ENCODE measurements at regions not wholly inside any gene's neighbourhood (a gene's known extent, or its start where the extent isn't known, plus 50 kb on each side); places are given as distances from the start of the nearest gene placed in this dataset.
"Not testable (repeated sequence)": the region's sequence is repeated elsewhere in the genome, so short reads cannot be mapped to it uniquely, and the experiment has no call there.

DNA sequence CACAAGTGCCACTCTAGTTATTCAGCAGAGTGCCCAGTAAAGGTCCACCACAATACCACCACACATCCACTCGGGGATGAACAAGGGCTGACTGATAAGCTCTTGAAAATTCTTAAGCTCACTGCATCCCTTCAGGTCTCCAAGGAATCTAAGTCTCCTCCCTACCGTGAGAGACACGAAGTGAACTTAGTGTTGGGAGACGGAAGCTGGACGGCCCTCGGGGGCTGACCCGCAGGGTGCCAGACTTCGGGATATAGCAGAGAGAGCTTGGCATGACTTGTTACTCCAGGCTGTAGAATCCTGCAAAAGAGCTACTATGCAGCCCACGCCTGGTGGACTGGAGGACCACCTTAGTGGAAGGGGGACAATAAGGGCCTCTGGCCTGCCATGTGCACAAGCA, 75.1 kb downstream of the LYZL1 start:
- not testable (repeated sequence) for DNase-seq (ENCODE audit: low read depth)

DNA sequence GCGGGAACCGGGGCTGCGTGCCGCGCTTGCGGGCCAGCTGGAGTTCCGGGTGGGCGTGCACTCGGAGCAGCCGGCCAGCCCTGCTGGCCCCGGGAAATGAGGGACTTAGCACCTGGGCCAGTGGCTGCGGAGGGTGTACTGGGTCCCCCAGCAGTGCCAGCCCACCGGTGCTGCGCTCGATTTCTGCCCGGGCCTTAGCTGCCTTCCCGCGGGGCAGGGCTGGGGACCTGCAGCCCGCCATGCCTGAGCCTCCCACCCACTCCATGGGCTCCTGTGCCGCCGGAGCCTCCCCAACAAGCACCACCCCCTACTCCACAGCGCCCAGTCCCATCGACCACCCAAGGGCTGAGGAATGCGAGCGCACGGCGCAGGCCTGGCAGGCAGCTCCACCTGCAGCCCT, 77.3 kb downstream of the LYZL1 start:
- DNase-seq (ENCODE audit: low read depth) = not testable (repeated sequence)

DNA sequence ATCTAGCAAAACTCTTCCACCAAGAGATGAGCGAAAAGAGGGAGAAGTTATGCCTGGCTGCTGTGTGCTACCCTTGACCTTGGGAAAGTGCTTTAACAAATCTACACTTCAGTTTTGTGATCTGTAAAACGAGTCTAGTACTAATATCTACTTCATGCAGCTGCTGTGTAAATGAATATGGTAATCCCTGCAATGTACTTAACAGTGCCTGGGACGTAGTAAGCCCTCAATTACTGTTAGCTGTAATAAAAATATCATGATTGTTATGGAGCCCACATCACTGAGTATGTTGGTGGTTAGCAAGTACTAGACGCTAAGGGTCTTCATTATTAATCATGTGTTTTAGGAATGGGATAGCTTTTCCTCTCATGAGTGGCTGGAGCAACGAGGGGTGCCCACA, 80.5 kb downstream of the LYZL1 start:
- no peak for DNase-seq (ENCODE audit: low read depth)

DNA sequence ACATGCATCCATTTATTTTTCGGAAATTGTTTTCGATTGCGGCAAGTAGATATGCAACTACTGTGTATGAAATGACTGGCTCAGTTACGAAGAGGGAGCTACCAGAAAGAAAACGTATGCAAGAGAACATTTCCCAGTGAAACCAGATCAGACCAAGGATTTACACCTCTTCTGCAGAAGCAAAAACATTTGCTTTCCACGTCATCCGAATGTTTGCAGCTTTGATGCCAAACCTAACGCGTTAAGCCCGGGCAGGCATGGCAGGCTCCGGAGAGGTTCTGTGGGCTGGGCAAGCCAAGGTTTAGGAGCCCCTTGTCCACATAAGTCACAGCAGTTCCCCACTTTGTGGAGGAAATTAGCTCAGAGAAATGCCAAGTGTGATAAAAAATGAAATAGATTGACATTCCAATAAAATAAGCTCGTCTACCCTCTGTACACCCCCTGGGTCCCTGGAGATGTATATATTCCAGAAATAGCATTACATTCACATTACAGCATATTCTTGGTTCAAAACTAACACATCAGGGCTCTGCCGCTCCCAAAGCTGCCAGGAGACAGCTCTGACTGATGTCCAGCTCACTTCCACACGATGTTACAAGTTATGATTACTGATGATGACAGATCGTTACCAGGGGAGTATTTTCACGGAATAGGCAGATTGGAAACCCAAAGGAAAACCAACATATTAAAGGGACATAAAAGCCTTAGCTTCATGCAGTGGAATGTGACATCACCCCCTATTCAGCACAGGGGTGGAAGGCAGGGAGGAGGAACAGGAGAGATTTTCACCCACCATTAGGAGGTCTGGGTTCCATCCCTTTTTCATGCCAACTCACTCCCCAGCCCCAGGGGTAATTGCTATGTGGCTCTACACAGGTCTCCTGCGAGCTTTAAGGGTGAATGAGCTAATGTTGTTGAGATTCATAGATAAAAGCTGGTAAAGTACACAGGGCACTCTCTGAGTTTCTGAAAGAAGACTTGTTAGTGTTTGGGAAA, 81.5 kb downstream of the LYZL1 start:
- DNase-seq (ENCODE audit: low read depth) = peak; percentile 50

DNA sequence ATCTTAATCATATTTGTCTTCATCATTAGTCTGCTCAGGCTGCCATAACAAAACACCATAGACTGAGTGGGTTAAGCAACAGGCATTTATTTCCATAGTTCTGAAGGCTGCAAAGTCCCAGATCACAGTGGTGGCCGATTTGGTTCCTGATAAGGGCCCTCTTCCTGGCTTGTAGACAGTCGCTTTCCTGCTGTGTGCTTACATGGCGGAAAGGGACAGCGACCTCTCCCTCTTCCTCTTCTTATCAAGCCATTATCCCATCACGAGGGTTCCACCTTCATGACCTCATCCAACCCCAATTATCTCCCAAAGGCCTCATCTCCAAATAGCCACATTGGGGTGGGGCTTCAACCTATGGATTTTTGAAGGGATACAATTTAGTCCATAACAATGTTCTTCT, 84.0 kb downstream of the LYZL1 start:
- no peak for DNase-seq (ENCODE audit: low read depth)

DNA sequence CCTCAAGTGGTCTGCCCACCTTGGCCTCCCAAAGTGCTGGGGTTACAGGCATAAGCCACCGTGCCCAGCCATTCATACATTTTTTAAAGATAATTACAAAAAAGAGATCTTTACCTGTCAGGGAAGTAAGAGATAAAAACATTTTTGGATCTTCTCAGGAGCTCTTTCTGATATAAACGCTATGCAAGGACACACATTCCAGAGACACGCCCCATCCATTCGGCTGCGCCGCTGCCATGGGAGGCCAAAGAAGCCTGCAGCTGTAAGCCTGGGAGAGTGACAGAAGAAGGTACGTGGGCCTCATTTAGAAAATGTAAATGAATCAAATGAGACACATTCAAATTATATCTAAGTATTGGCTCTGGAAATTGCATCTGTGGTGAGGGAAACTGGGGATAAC, 85.3 kb downstream of the LYZL1 start:
- no peak for DNase-seq (ENCODE audit: low read depth)

DNA sequence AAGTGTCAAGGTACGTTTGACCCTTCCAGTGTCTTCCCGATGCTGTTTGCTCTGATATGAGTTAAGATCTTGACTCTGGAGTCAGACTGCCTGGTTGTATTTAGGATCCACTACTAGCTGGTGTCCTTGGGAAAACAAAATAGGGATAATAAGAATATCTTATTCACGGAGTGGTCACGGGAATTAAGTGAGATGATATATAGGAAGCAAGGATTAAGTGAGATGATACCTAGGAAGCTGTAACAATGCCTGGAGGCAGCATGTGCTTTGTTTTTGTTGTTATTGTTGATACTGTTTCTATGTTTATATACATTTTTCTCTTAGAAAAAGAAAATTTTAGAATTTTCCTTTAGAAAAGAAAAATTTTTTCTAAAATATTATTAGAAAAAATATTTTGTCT, 87.0 kb downstream of the LYZL1 start:
- DNase-seq (ENCODE audit: low read depth) = no peak

DNA sequence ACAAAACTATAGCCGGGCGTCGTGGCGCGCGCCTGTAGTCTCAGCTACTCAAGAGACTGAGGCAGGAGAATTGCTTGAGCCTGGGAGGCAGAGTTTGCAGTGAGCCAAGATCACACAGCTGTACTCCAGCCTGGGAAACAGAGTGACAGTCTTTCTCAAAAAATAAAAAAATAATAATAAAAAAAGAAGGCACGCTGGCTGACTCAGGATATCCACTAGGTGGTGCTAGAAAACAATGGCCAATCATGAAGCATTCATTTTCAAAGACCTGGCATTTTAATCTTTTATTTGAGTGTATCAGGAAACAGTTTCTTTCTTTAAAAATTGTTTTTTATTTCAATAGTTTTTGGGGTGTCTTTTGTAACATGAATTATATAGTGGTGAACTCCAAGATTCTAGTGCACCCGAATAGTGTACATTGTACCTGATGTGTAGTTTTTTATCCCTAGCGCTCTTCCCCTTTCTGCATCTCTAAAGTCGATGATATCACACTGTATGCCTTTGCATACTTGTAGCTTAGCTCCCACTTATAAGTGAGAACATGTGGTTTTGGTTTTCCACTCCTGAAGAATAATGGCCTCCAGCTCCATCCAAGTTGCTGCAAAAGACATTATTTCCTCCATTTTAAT, 88.6 kb downstream of the LYZL1 start:
- peak; percentile 41 for DNase-seq (ENCODE audit: low read depth)

DNA sequence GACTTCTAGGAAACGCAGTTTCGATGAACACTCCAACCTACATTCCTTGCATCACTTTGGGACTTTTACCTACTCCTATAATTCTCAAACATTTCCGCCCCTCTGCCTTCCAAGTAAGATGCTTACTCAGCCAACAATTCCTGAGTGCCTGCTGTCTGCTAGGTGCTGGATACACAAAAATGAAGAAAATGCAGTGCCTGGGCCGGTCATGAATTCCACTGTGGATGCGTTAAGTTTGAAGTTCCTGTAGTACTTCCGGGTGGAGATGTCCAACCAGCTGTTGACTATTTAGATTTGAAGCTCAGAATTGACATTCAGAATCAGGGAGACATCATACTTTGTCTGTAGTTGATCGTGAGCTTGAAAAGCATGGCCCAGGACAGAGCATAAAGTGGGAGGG, 89.2 kb downstream of the LYZL1 start:
- no peak for DNase-seq (ENCODE audit: low read depth)

DNA sequence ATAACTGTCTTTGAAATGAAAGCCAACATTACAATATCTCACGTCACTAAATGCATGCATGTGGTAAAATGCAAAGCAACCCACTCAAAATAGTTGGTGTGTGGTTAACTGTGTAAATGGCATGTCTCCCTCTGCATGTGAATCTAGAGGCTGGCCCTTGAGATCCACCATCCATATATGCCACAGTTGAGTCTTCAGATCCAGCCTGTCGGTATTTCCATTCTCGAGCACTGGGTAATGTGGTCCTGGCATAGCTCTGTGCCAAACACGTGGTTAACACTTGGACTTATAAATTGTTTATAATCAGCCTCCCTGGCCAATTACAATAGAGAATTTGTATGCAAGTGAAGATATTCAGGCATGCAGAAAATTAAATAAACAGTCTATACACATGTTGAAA, 90.3 kb downstream of the LYZL1 start:
- DNase-seq (ENCODE audit: low read depth) = no peak

DNA sequence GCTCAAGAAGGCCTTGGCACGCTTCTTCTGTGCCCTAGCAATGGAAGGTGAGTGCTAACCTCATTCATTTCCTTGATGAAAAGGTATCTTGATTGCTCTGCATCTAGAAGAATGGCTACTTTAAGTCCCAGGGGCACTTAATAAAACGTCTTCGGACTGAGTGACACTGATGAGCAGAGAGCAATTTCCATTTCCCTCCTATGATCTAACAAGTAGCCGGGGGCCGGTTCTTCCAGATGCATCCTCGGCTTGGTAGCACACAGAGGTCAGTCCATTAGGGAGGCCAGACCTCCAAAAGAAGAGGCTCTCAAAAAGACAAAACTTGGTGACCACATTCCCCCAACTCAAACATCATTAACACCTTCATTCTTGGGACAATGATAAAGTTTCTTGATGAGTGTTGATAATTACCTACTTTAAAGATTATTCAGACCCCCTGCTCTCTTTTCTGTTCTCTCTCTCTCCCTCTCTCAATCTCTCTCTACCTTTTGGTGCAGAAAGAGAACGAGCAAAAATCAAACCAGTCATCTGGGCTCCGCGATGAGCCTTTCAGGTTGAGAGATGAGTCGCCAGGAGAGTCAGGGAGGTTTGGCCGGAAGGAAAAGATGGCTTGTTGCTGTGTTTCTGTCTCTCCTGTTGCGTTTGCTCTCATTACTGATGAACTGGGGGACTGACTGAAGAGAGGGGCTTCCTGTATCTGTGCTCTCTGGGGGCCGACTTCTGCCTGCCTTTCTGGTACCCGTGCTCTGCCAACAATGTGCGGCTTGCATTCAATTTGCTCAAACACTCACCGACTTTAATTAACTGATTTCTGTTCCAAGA, 91.1 kb downstream of the LYZL1 start:
- DNase-seq (ENCODE audit: low read depth) = not testable (repeated sequence)

DNA sequence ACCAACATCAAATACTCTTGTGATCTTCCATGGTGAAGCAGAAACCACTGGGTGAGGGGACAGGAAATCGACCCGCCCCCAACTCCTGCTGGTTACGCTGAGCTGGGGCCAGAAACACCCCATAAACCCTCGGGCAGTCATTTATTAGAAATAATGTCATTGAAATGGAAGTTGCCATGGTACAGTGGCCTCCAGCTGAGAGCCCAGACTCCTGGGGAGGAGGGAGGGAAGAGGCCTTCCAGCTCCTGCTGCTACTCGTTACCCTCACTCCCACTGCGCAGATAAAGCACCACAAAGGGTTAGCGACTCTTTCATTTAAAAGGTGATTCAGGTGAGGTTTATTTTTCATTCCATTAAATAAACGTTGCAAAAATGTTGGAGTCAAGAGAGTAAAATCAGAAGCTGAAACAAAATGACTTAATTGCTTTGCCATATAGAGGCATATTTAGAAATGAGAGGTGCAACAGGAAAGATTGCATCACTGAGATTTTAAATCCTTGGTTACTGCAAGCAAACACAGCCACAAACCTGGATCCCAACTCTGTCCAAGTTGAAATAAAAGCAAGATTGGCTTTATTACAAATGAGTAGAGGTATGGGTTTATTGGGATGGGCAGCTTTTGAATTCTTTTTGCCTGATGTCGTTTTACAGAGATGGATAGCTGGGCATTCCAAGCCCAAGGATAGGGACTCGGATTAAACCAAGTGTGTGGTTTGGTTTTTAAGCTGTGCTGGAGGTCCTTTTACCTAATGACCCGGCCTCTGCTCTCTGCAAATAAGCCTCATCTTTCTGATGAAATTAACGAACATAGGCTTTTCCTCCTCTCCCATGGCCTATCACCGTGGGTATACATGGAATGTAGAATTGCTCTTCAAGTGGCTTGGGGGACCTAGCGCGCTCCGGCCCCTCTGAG, 92.0 kb downstream of the LYZL1 start:
- not testable (repeated sequence) for DNase-seq (ENCODE audit: low read depth)

DNA sequence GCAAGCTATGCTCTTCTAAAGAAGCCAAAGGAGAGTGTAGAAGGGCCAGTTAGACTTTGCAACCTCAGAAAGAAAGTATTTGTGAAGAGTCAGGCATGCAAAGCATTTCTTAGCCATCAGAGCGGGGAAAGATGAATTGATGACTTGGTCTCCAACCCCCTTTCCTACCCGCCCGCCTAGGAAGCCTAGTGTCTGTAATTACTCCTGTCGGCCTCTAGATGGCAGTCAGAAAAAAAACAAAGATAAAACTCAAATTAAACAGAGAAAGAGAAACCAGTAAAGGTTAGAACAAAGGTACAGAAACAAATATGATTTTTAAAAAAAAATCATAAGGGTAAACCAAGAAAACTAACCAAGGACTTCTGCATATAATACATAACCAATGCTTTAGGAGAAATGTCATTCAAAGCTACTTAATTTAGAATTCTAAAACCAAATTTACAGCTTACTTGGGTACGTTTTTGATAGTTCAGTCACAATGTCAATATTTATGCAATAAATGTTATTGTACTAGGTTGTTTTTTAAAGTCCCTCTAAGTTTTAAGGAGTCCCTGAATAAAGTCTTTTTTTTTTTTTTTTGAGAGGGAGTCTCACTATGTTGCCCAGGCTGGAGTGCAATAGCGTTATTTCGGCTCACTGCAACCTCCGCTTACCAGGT, 97.6 kb downstream of the LYZL1 start:
- peak; percentile 49 for DNase-seq (ENCODE audit: low read depth)

DNA sequence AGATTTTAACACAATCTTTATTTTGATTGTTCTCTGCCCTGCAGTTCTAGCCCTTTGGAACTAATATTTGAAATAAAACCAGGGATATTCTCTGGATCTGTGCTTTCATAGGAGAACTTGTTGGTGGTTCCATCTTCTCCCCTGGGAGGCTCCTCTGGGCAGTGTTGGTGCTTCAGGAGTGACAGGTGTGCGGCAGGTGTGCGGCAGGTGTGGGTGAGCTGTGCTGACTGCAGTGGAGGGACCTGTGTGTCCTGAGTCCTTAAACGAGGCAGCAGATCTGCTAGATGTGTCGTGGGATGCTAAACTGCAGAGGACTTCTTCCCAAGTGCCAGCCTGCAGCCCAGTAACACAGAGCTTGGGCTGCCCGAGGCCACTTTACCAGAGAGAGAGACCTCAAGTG, 98.4 kb downstream of the LYZL1 start:
- DNase-seq (ENCODE audit: low read depth) = no peak

DNA sequence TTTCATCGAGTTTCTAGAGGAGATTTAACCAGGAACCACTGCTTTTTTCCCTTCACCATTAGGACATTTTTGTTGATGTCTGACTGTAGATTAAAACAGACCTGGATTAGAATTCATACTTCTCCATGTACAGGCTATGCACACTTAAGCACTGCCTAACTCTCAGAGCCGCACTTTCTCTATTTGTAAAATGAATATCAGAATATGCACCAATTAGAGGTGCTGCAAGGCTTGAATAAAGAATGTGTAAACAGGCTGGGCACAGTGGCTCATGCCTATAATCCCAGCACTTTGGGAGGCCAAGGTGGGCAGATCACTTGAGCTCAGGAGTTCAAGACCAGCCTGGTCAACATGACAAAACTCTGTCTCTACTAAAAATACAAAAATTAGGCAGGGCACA, 99.2 kb downstream of the LYZL1 start:
- not testable (repeated sequence) for DNase-seq (ENCODE audit: low read depth)

DNA sequence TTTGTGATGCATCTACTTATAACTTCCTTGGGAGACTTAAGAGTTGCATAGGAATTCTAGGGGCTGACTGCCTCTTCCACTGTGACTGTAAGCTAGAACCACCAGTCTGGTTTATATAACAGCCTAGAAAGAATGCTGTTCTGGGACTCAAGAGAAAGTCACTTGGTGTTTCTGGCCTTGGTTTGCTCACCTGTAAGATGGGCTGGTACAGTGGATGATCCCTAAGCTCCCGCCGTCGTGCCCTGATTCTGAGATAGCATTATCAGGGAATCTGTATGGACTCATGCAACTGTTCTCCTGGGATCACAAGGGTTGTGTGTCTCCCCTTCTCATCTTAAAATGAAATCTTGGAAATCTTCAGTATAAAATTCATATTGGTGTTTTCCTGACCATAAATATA, 100.6 kb downstream of the LYZL1 start:
- DNase-seq (ENCODE audit: low read depth) = no peak

DNA sequence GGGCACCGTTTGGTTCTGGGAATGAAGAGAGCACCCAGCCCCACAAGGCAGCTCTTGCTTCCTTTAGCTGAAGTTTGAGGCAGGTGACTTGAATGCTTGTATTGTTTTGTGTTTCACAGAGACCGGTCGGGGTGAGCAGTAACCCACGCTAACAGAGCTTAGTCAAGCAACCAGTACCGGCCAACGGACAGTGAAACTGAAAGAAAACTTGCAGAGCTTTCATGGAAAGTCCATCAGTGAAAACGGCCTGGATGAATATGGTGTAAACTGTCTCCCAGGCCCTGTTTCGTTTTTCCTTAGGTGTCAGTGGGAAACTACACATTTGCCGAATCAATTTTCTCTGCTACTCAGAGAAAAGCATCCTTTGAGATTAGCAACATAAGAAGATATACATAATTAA, 101.1 kb downstream of the LYZL1 start:
- peak; percentile 75 for DNase-seq (ENCODE audit: low read depth)

DNA sequence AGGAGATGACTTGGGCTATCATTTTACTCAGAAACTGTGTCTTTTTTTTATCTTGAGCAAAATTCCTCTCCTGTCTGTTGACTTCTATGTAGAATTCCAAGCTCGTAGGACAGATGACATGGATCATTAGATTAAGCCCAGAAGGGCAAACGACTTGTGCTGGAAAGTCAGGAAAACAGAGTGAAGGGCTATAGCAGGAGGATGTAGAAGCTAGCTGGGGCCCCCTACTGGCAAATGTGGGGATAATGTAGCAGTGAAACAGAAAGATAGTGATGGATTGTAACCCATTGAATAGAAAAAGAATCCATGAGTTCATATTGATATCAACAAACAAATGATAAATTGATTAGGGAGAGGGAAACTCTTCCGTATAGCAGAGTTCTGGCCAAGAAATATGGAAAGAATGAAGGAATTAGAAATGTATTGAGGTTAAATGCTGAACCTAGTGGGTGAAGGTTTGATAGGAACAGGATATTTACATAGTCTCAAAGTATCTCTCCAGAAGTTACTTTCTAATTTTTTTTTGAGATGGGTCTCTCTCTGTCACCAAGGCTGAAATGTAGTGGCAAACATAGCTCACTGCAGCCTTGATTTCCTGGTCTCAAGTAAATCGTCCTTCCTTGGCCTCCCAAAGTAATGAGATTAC, 103.6 kb downstream of the LYZL1 start:
- peak; percentile 61 for DNase-seq (ENCODE audit: low read depth)

DNA sequence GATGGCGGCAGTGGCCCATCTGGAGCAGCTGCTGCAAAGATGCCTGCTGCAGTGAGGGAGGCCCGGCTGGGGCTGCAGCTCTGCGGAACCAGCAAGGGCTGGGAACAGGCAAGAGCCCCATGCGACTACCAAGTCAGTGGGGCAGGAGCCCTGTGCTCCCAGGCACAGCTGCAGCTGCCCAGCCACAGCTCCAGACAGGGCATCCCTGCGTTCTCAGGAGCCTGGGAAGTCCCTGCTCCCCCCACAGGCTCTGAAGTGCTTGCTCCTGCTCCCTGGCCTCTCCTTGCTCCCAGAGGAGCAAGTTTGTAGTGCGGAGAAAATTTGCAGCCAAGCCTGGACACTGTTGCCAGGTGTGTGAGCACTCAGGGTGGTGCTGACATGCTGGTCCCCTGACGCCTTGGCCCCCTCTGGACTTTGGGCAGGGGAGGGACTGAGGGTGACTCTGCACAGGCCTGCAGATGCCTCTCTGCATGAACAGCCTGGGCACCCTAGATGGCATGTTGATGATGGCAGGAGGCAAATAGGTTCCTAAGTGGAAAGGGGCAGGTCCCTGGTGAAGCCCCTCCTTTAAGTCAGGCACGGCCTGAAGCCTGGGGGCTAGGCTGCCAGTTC, 105.6 kb downstream of the LYZL1 start:
- no peak for DNase-seq (ENCODE audit: low read depth)

DNA sequence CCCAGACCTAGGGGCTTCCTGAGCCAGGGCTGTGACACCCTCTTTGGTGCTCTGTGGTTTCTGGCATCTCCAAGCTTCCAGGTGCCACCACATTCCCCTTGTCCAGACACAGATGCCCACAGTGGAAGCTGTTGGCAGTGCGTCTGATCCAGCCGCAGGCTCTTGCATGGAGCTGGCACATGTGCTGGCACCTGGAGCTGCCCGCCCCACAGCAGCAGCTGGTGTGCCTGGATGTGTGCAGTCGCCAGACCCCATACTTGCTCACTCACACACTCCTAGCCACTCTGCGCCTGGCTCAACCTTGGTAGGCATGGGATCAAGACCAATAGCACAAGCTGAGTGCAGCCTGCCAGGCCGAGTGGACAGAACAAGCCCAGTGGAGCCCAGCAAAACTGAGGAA, 106.5 kb downstream of the LYZL1 start:
- DNase-seq (ENCODE audit: low read depth) = no peak

Measured in RPMI7951 (cell line).